HEK293 (cell line): ENCODE measurements at regions not wholly inside any gene's neighbourhood (a gene's known extent, or its start where the extent isn't known, plus 50 kb on each side); places are given as distances from the start of the nearest gene placed in this dataset.

ENCODE experiments used
- CTCF ChIA-PET: fragments of 350-600 bp; formaldehyde crosslinking; extraction: SDS; loops from one replicate; lab custom pipeline; 2021; ENCODE audit warnings: antibody characterized with exemption; lab: Yijun Ruan, JAX
- POLR2A ChIA-PET: fragments of 300-600 bp; formaldehyde crosslinking; extraction: SDS; loops from one replicate; lab custom pipeline; 2020; ENCODE audit warnings: antibody characterized with exemption, inconsistent platforms; lab: Yijun Ruan, JAX
- H3K27ac ChIP-seq: fragments of 200-500 bp; sonication (Bioruptor generic); 2 replicates; pipeline ENCODE4 v1.5.1; 2014; ENCODE audit warnings: low read depth, low read length, control low read depth, inconsistent platforms; ENCODE audit errors: extremely low read depth
- H3K36me3 ChIP-seq, 2 experiments: fragments of 200-500 bp in 1 of 2; sonication (Bioruptor generic) in 1 of 2; 1 replicate in 1 of 2; 2 replicates in 1 of 2; pipeline ENCODE4 v1.5.1; 2014 to 2017; ENCODE audit warnings: inconsistent platforms in 2 of 2, low read length in 2 of 2; ENCODE audit not compliant: control insufficient read depth in 2 of 2, insufficient read depth in 1 of 2
- H3K4me1 ChIP-seq: fragments of 200-500 bp; sonication (Bioruptor generic); 2 replicates; pipeline ENCODE4 v1.5.1; 2014; ENCODE audit warnings: mild to moderate bottlenecking, low read length, inconsistent platforms; ENCODE audit not compliant: control insufficient read depth, insufficient read depth
- H3K4me3 ChIP-seq: 2 replicates; pipeline ENCODE4 v1.5.1; 2011; ENCODE audit warnings: low read depth, mild to moderate bottlenecking, control low read depth, low read length, moderate library complexity
- H3K9me3 ChIP-seq: fragments of 200-500 bp; sonication (Bioruptor generic); 2 replicates; pipeline ENCODE4 v1.5.1; 2014; ENCODE audit warnings: low read depth, low read length, inconsistent platforms; ENCODE audit not compliant: control insufficient read depth, insufficient read depth
- HOXC10 ChIP-seq: sonication (generic); formaldehyde crosslinking; IDR thresholded peaks from 2 replicates; pipeline ENCODE4 v1.8.1; 2023; ENCODE audit warnings: mild to moderate bottlenecking, missing genetic modification reagents
- KLF8 ChIP-seq: fragments of 450-650 bp; formaldehyde crosslinking; IDR thresholded peaks from 2 replicates; pipeline ENCODE4 v1.5.1; 2016; ENCODE audit warnings: missing biosample characterization, missing genetic modification characterization
- SCRT1 ChIP-seq: fragments of 450-650 bp; formaldehyde crosslinking; IDR thresholded peaks from 2 replicates; pipeline ENCODE4 v1.5.1; 2016; ENCODE audit warnings: missing biosample characterization, missing genetic modification characterization, borderline replicate concordance
- ZBTB17 ChIP-seq: fragments of 450-650 bp; formaldehyde crosslinking; IDR thresholded peaks from 2 replicates; pipeline ENCODE4 v1.5.1; 2016; ENCODE audit warnings: missing biosample characterization, missing genetic modification characterization
- ZBTB8A ChIP-seq: fragments of 450-650 bp; formaldehyde crosslinking; IDR thresholded peaks from 2 replicates; pipeline ENCODE4 v1.5.1; 2016; ENCODE audit warnings: missing biosample characterization, missing genetic modification characterization
- ZNF133 ChIP-seq: fragments of 450-650 bp; formaldehyde crosslinking; IDR thresholded peaks from 2 replicates; pipeline ENCODE4 v1.5.1; 2016; ENCODE audit warnings: missing biosample characterization, missing genetic modification characterization
- ZNF138 ChIP-seq: fragments of 450-650 bp; formaldehyde crosslinking; IDR thresholded peaks from 2 replicates; pipeline ENCODE4 v1.5.1; 2016; ENCODE audit warnings: missing biosample characterization, missing genetic modification characterization, borderline replicate concordance
- ZNF140 ChIP-seq: fragments of 450-650 bp; formaldehyde crosslinking; IDR thresholded peaks from 2 replicates; pipeline ENCODE4 v1.5.1; 2016; ENCODE audit warnings: missing biosample characterization, missing genetic modification characterization
- ZNF174 ChIP-seq: fragments of 450-650 bp; formaldehyde crosslinking; IDR thresholded peaks from 2 replicates; pipeline ENCODE4 v1.5.0; 2017; ENCODE audit warnings: missing biosample characterization, mild to moderate bottlenecking, missing genetic modification characterization
- ZNF211 ChIP-seq: fragments of 450-650 bp; formaldehyde crosslinking; IDR thresholded peaks from 2 replicates; pipeline ENCODE4 v1.5.1; 2016; ENCODE audit warnings: low read depth, missing biosample characterization, missing genetic modification characterization
- ZNF221 ChIP-seq: fragments of 450-650 bp; formaldehyde crosslinking; IDR thresholded peaks from 2 replicates; pipeline ENCODE4 v1.5.1; 2017; ENCODE audit warnings: missing biosample characterization, missing genetic modification characterization, borderline replicate concordance
- ZNF23 ChIP-seq: fragments of 450-650 bp; formaldehyde crosslinking; IDR thresholded peaks from 2 replicates; pipeline ENCODE4 v1.5.1; 2016; ENCODE audit warnings: missing biosample characterization, missing genetic modification characterization, borderline replicate concordance
- ZNF239 ChIP-seq: fragments of 450-650 bp; formaldehyde crosslinking; IDR thresholded peaks from 2 replicates; pipeline ENCODE4 v1.5.1; 2016; ENCODE audit warnings: missing biosample characterization, missing genetic modification characterization
- ZNF473 ChIP-seq: fragments of 450-650 bp; formaldehyde crosslinking; IDR thresholded peaks from 2 replicates; pipeline ENCODE4 v1.5.1; 2017; ENCODE audit warnings: missing biosample characterization, missing genetic modification characterization
- ZNF560 ChIP-seq: fragments of 450-650 bp; formaldehyde crosslinking; IDR thresholded peaks from 2 replicates; pipeline ENCODE4 v1.5.1; 2017; ENCODE audit warnings: missing biosample characterization, missing genetic modification characterization, borderline replicate concordance
- ZNF837 ChIP-seq: fragments of 450-650 bp; formaldehyde crosslinking; IDR thresholded peaks from 2 replicates; pipeline ENCODE4 v1.5.1; 2016; ENCODE audit warnings: missing biosample characterization, missing genetic modification characterization
- TF ChIP-seq, protein P1 (sequence below): fragments of 450-650 bp; formaldehyde crosslinking; IDR thresholded peaks from 2 replicates; pipeline ENCODE4 v1.5.1; 2016; ENCODE audit warnings: missing biosample characterization, missing genetic modification characterization
- TF ChIP-seq, protein P2 (sequence below): fragments of 450-650 bp; formaldehyde crosslinking; IDR thresholded peaks from 2 replicates; pipeline ENCODE4 v1.5.1; 2016; ENCODE audit warnings: missing biosample characterization, missing genetic modification characterization
- TF ChIP-seq, protein P3 (sequence below): fragments of 450-650 bp; formaldehyde crosslinking; IDR thresholded peaks from 2 replicates; pipeline ENCODE4 v1.5.1; 2016; ENCODE audit warnings: missing biosample characterization, missing genetic modification characterization
- TF ChIP-seq, protein P4 (sequence below): fragments of 450-650 bp; formaldehyde crosslinking; IDR thresholded peaks from 2 replicates; pipeline ENCODE4 v1.5.0; 2017; ENCODE audit warnings: missing biosample characterization, missing genetic modification characterization, borderline replicate concordance
- TF ChIP-seq, protein P5 (sequence below): fragments of 450-650 bp; formaldehyde crosslinking; IDR thresholded peaks from 2 replicates; pipeline ENCODE4 v1.5.1; 2016; ENCODE audit warnings: missing biosample characterization, missing genetic modification characterization
- TF ChIP-seq, protein P6 (sequence below): fragments of 450-650 bp; formaldehyde crosslinking; IDR thresholded peaks from 2 replicates; pipeline ENCODE4 v1.5.1; 2016; ENCODE audit warnings: missing biosample characterization, missing genetic modification characterization, borderline replicate concordance
- TF ChIP-seq, protein P7 (sequence below): fragments of 450-650 bp; formaldehyde crosslinking; IDR thresholded peaks from 2 replicates; pipeline ENCODE4 v1.5.1; 2016; ENCODE audit warnings: missing biosample characterization, missing genetic modification characterization

DNA sequence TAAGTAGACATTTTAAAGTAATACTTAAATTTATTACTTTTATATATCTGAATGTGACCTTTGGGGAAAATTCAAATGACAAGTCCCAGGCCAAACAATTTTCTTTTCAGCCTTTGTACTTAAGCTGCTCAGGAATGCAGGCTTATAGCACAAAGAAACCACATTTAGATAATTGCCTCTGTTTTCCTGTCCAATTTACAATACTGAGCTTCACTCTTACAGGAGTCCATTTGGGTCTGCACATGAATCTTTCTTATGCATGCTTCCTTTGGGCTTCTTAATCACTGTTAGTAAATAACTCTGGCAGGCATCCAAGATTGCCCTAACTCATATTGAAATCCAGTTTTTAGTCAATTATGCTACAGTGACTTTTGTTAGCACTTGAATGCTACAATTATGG lies 459.4 kb upstream of the TGFBR2 start:
- Histone ChIP-seq H3K4me1 (no peaks in the 10 kb centered on the region), H3K9me3 (no peaks in the 10 kb centered on the region), H3K4me3 (no peak overlapping the region), H3K27ac (no peak overlapping the region), H3K36me3 (no peaks in the 10 kb centered on the region)
- ChIA-PET CTCF (no interaction called here), POLR2A (no interaction called here)
- TF ChIP-seq KLF8 (tag by site-specific recombination) (no peak), ZNF140 (tag by site-specific recombination) (no peak), ZBTB8A (no peak), ZNF560 (tag by site-specific recombination) (no peak), HOXC10 (no peak), ZNF133 (no peak), ZNF837 (tag by site-specific recombination) (no peak), SCRT1 (tag by site-specific recombination) (no peak), ZNF174 (tag by site-specific recombination) (no peak), ZBTB17 (tag by site-specific recombination) (no peak), ZNF221 (tag by site-specific recombination) (no peak), ZNF473 (tag by site-specific recombination) (no peak)
- TF ChIP-seq, protein P1, sequence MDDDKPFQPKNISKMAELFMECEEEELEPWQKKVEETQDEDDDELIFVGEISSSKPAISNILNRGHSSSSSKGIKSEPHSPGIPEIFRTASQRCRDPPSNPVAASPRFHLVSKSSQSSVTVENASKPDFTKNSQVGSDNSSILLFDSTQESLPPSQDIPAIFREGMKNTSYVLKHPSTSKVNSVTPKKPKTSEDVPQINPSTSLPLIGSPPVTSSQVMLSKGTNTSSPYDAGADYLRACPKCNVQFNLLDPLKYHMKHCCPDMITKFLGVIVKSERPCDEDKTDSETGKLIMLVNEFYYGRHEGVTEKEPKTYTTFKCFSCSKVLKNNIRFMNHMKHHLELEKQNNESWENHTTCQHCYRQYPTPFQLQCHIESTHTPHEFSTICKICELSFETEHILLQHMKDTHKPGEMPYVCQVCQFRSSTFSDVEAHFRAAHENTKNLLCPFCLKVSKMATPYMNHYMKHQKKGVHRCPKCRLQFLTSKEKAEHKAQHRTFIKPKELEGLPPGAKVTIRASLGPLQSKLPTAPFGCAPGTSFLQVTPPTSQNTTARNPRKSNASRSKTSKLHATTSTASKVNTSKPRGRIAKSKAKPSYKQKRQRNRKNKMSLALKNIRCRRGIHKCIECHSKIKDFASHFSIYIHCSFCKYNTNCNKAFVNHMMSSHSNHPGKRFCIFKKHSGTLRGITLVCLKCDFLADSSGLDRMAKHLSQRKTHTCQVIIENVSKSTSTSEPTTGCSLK (tag by site-specific recombination) = no peak
- TF ChIP-seq, protein P2, sequence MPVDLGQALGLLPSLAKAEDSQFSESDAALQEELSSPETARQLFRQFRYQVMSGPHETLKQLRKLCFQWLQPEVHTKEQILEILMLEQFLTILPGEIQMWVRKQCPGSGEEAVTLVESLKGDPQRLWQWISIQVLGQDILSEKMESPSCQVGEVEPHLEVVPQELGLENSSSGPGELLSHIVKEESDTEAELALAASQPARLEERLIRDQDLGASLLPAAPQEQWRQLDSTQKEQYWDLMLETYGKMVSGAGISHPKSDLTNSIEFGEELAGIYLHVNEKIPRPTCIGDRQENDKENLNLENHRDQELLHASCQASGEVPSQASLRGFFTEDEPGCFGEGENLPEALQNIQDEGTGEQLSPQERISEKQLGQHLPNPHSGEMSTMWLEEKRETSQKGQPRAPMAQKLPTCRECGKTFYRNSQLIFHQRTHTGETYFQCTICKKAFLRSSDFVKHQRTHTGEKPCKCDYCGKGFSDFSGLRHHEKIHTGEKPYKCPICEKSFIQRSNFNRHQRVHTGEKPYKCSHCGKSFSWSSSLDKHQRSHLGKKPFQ = no peak
- TF ChIP-seq, protein P3, sequence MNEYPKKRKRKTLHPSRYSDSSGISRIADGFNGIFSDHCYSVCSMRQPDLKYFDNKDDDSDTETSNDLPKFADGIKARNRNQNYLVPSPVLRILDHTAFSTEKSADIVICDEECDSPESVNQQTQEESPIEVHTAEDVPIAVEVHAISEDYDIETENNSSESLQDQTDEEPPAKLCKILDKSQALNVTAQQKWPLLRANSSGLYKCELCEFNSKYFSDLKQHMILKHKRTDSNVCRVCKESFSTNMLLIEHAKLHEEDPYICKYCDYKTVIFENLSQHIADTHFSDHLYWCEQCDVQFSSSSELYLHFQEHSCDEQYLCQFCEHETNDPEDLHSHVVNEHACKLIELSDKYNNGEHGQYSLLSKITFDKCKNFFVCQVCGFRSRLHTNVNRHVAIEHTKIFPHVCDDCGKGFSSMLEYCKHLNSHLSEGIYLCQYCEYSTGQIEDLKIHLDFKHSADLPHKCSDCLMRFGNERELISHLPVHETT (tag by site-specific recombination) = no peak
- TF ChIP-seq, protein P4, sequence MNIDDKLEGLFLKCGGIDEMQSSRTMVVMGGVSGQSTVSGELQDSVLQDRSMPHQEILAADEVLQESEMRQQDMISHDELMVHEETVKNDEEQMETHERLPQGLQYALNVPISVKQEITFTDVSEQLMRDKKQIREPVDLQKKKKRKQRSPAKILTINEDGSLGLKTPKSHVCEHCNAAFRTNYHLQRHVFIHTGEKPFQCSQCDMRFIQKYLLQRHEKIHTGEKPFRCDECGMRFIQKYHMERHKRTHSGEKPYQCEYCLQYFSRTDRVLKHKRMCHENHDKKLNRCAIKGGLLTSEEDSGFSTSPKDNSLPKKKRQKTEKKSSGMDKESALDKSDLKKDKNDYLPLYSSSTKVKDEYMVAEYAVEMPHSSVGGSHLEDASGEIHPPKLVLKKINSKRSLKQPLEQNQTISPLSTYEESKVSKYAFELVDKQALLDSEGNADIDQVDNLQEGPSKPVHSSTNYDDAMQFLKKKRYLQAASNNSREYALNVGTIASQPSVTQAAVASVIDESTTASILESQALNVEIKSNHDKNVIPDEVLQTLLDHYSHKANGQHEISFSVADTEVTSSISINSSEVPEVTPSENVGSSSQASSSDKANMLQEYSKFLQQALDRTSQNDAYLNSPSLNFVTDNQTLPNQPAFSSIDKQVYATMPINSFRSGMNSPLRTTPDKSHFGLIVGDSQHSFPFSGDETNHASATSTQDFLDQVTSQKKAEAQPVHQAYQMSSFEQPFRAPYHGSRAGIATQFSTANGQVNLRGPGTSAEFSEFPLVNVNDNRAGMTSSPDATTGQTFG (tag by site-specific recombination) = no peak

DNA sequence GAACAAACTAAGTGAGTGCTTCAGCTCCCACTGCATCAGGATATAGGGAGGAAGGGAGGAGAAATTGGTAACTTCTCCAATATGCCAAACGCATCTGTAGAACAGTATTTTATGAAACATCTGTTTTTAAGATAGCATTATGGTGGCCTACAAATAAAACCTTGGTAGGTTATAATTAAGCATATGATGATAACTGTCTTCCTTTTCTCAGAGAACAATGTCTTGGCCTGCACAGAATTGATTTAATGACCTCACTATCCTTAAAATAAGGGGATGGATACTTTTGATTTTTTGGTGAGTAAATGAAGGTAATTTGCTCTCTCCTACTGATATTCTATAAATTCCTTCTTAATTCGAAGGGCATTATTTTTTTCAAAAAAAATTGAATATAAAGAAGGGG lies 451.5 kb upstream of the TGFBR2 start:
- H3K27ac ChIP-seq = no peak overlapping the region
- H3K4me1 ChIP-seq = no peaks in the 10 kb centered on the region
- H3K9me3 ChIP-seq = no peaks in the 10 kb centered on the region
- CTCF ChIA-PET = interaction anchor here (0.6 kb wide), 1 partner anchor 151 kb away, joined by 3 read pairs; no protein-coding TSS in a partner anchor
- POLR2A ChIA-PET = no interaction called here
- H3K4me3 ChIP-seq = no peak overlapping the region
- H3K36me3 ChIP-seq = no peaks in the 10 kb centered on the region
- TF ChIP-seq, protein P5, sequence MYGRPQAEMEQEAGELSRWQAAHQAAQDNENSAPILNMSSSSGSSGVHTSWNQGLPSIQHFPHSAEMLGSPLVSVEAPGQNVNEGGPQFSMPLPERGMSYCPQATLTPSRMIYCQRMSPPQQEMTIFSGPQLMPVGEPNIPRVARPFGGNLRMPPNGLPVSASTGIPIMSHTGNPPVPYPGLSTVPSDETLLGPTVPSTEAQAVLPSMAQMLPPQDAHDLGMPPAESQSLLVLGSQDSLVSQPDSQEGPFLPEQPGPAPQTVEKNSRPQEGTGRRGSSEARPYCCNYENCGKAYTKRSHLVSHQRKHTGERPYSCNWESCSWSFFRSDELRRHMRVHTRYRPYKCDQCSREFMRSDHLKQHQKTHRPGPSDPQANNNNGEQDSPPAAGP (tag by site-specific recombination) = no peak
- no peak for TF ChIP-seq ZNF23 (tag by site-specific recombination)
- TF ChIP-seq HOXC10 = no peak
- TF ChIP-seq, protein P6, sequence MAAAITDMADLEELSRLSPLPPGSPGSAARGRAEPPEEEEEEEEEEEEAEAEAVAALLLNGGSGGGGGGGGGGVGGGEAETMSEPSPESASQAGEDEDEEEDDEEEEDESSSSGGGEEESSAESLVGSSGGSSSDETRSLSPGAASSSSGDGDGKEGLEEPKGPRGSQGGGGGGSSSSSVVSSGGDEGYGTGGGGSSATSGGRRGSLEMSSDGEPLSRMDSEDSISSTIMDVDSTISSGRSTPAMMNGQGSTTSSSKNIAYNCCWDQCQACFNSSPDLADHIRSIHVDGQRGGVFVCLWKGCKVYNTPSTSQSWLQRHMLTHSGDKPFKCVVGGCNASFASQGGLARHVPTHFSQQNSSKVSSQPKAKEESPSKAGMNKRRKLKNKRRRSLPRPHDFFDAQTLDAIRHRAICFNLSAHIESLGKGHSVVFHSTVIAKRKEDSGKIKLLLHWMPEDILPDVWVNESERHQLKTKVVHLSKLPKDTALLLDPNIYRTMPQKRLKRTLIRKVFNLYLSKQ (tag by site-specific recombination) = no peak
- TF ChIP-seq ZNF211 (tag by site-specific recombination) = no peak
- TF ChIP-seq ZNF138 (tag by site-specific recombination) = no peak
- TF ChIP-seq, protein P7, sequence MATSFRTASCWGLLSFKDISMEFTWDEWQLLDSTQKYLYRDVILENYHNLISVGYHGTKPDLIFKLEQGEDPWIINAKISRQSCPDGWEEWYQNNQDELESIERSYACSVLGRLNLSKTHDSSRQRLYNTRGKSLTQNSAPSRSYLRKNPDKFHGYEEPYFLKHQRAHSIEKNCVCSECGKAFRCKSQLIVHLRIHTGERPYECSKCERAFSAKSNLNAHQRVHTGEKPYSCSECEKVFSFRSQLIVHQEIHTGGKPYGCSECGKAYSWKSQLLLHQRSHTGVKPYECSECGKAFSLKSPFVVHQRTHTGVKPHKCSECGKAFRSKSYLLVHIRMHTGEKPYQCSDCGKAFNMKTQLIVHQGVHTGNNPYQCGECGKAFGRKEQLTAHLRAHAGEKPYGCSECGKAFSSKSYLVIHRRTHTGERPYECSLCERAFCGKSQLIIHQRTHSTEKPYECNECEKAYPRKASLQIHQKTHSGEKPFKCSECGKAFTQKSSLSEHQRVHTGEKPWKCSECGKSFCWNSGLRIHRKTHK (tag by site-specific recombination) = no peak
- no peak for TF ChIP-seq ZNF239 (tag by site-specific recombination)
